Hematopoietic multipotent progenitor cell (in vitro differentiated cells): ENCODE measurements at regions not wholly inside any gene's neighbourhood (a gene's known extent, or its start where the extent isn't known, plus 50 kb on each side); places are given as distances from the start of the nearest gene placed in this dataset.
A peak's percentile ranks its signal among the peaks of the same experiment; 100 is the strongest.

ENCODE experiments used
- DNase-seq, 3 donors: peaks; one replicate each; pipeline ENCODE4 v3.0.0-alpha.2; 2011 to 2015; ENCODE audit warnings: low read depth in 2 of 3, low spot score in 2 of 3

GRCh38 chr5:53211799-53212198 lies 102.2 kb upstream of the MOCS2 start:
- no peak for DNase-seq

- DNase-seq: no peak
Observed at GRCh38 chr5:53219174-53219573, 109.6 kb upstream of the MOCS2 start.

- no peak for DNase-seq
Observed at GRCh38 chr5:53219610-53220009, 110.1 kb upstream of the MOCS2 start.

- DNase-seq: no peak
Observed at GRCh38 chr5:53233645-53234405, 124.3 kb upstream of the MOCS2 start.

GRCh38 chr5:53236683-53237082 lies 127.1 kb upstream of the MOCS2 start:
- no peak for DNase-seq

GRCh38 chr5:53237876-53238275 lies 128.3 kb upstream of the MOCS2 start:
- DNase-seq: no peak

- no peak for DNase-seq
Observed at GRCh38 chr5:53239301-53239990, 129.9 kb upstream of the MOCS2 start.

GRCh38 chr5:53240661-53241060 lies 131.1 kb upstream of the MOCS2 start:
- no peak for DNase-seq

GRCh38 chr5:53241572-53241971 lies 132.0 kb upstream of the MOCS2 start:
- no peak for DNase-seq

GRCh38 chr5:53243403-53243802 lies 133.8 kb upstream of the MOCS2 start:
- DNase-seq: no peak

- DNase-seq: peak in 2 of 3 donors; percentile 42 to 85
Observed at GRCh38 chr5:53246042-53246836, 136.7 kb upstream of the MOCS2 start.

- no peak for DNase-seq
Observed at GRCh38 chr5:53249529-53250200, 140.1 kb upstream of the MOCS2 start.

- DNase-seq: no peak
Observed at GRCh38 chr5:53250201-53250550, 140.6 kb upstream of the MOCS2 start.

- DNase-seq: peak in 1 of 3 donors; percentile 39
Observed at GRCh38 chr5:53253421-53253871, 143.9 kb upstream of the MOCS2 start.

- DNase-seq: no peak
Observed at GRCh38 chr5:53256746-53257145, 147.2 kb upstream of the MOCS2 start.

- DNase-seq: no peak
Observed at GRCh38 chr5:53257806-53258373, 148.3 kb upstream of the MOCS2 start.

- DNase-seq: no peak
Observed at GRCh38 chr5:53259176-53259575, 149.6 kb upstream of the MOCS2 start.

GRCh38 chr5:53260446-53260845 lies 150.9 kb upstream of the MOCS2 start:
- DNase-seq: no peak

GRCh38 chr5:53261245-53261644 lies 151.7 kb upstream of the MOCS2 start:
- DNase-seq: no peak

- DNase-seq: peak in 1 of 3 donors; percentile 27
Observed at GRCh38 chr5:53262348-53262970, 152.9 kb upstream of the MOCS2 start.
